IPS DF 4.7 (cell line): ENCODE measurements at regions not wholly inside any gene's neighbourhood (a gene's known extent, or its start where the extent isn't known, plus 50 kb on each side); places are given as distances from the start of the nearest gene placed in this dataset.
A peak's percentile ranks its signal among the peaks of the same experiment; 100 is the strongest.
"Not testable (repeated sequence)": the region's sequence is repeated elsewhere in the genome, so short reads cannot be mapped to it uniquely, and the experiment has no call there.

Experiments used
- DNase-seq: peaks from one replicate; pipeline ENCODE4 v3.0.0-alpha.2; 2013; ENCODE audit warnings: low spot score; ENCODE audit errors: extremely low read depth

- DNase-seq: no peak
Measured at GRCh38 chr5:25027526-25027925, 382.7 kb upstream of the CDH10 start.

- DNase-seq: no peak
Measured at GRCh38 chr5:25027061-25027460, 382.3 kb upstream of the CDH10 start.

- DNase-seq: no peak
Measured at GRCh38 chr5:25025831-25026230, 381.1 kb upstream of the CDH10 start.

GRCh38 chr5:25020454-25020853 is 375.7 kb upstream of the CDH10 start:
- no peak for DNase-seq

- DNase-seq: no peak
Measured at GRCh38 chr5:25009063-25009462, 364.3 kb upstream of the CDH10 start.

- DNase-seq: no peak
Measured at GRCh38 chr5:25006734-25007133, 362.0 kb upstream of the CDH10 start.

- DNase-seq: no peak
Measured at GRCh38 chr5:25006237-25006636, 361.5 kb upstream of the CDH10 start.

- DNase-seq: no peak
Measured at GRCh38 chr5:25005431-25005830, 360.7 kb upstream of the CDH10 start.

GRCh38 chr5:25002371-25002770 is 357.6 kb upstream of the CDH10 start:
- no peak for DNase-seq

GRCh38 chr5:24999732-25000131 is 355.0 kb upstream of the CDH10 start:
- no peak for DNase-seq

- DNase-seq: no peak
Measured at GRCh38 chr5:24998641-24999040, 353.9 kb upstream of the CDH10 start.

GRCh38 chr5:24986326-24986725 is 341.5 kb upstream of the CDH10 start:
- DNase-seq: no peak

- not testable (repeated sequence) for DNase-seq
Measured at GRCh38 chr5:24978552-24978951, 333.8 kb upstream of the CDH10 start.

GRCh38 chr5:24963611-24964010 is 318.8 kb upstream of the CDH10 start:
- DNase-seq: no peak

- no peak for DNase-seq
Measured at GRCh38 chr5:24923400-24923799, 278.6 kb upstream of the CDH10 start.

- no peak for DNase-seq
Measured at GRCh38 chr5:24918676-24919075, 273.9 kb upstream of the CDH10 start.

- DNase-seq: no peak
Measured at GRCh38 chr5:24916863-24917262, 272.1 kb upstream of the CDH10 start.

- no peak for DNase-seq
Measured at GRCh38 chr5:24909210-24909609, 264.4 kb upstream of the CDH10 start.

GRCh38 chr5:24906689-24907088 is 261.9 kb upstream of the CDH10 start:
- DNase-seq: no peak

GRCh38 chr5:24904981-24905517 is 260.3 kb upstream of the CDH10 start:
- DNase-seq: no peak

GRCh38 chr5:24899180-24899579 is 254.4 kb upstream of the CDH10 start:
- no peak for DNase-seq

- DNase-seq: no peak
Measured at GRCh38 chr5:24864244-24864643, 219.5 kb upstream of the CDH10 start.

- no peak for DNase-seq
Measured at GRCh38 chr5:24862117-24862516, 217.3 kb upstream of the CDH10 start.

GRCh38 chr5:24855485-24855884 is 210.7 kb upstream of the CDH10 start:
- DNase-seq: peak; percentile 14
